ENCODE measurements at regions not wholly inside any gene's neighbourhood (a gene's known extent, or its start where the extent isn't known, plus 50 kb on each side); places are given as distances from the start of the nearest gene placed in this dataset.

- TF ChIP-seq POLR2A (IDR thresholded peaks at IDR 0.05) = no peak
- TF ChIP-seq, protein P1, sequence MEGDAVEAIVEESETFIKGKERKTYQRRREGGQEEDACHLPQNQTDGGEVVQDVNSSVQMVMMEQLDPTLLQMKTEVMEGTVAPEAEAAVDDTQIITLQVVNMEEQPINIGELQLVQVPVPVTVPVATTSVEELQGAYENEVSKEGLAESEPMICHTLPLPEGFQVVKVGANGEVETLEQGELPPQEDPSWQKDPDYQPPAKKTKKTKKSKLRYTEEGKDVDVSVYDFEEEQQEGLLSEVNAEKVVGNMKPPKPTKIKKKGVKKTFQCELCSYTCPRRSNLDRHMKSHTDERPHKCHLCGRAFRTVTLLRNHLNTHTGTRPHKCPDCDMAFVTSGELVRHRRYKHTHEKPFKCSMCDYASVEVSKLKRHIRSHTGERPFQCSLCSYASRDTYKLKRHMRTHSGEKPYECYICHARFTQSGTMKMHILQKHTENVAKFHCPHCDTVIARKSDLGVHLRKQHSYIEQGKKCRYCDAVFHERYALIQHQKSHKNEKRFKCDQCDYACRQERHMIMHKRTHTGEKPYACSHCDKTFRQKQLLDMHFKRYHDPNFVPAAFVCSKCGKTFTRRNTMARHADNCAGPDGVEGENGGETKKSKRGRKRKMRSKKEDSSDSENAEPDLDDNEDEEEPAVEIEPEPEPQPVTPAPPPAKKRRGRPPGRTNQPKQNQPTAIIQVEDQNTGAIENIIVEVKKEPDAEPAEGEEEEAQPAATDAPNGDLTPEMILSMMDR (IDR thresholded peaks at IDR 0.05) = no peak
These were observed 364.3 kb upstream of the ADAMTS9 start for GRCh38 chr3:65052101-65052500.

All from thyroid gland (tissue), 4 donors.